Suprapubic skin (tissue), 3 donors: ENCODE measurements at regions not wholly inside any gene's neighbourhood (a gene's known extent, or its start where the extent isn't known, plus 50 kb on each side); places are given as distances from the start of the nearest gene placed in this dataset.
"Not testable (repeated sequence)": the region's sequence is repeated elsewhere in the genome, so short reads cannot be mapped to it uniquely, and the experiment has no call there.

ENCODE experiments used
- POLR2AphosphoS5 ChIP-seq, 3 donors: sonication (generic); formaldehyde crosslinking; IDR thresholded peaks; one replicate each; pipeline ENCODE4 v1.6.1; 2017; ENCODE audit warnings: antibody characterized with exemption in 3 of 3
- TF ChIP-seq, protein P1 (sequence below), 2 donors: fragments of 200-600 bp in 1 of 2; fragments of 450-650 bp in 1 of 2; sonication (generic) in 1 of 2; IDR thresholded peaks; one replicate each; pipeline ENCODE4 v1.5.1; 2016 to 2019; ENCODE audit warnings: antibody characterized with exemption in 2 of 2, mild to moderate bottlenecking in 1 of 2, moderate library complexity in 1 of 2

DNA sequence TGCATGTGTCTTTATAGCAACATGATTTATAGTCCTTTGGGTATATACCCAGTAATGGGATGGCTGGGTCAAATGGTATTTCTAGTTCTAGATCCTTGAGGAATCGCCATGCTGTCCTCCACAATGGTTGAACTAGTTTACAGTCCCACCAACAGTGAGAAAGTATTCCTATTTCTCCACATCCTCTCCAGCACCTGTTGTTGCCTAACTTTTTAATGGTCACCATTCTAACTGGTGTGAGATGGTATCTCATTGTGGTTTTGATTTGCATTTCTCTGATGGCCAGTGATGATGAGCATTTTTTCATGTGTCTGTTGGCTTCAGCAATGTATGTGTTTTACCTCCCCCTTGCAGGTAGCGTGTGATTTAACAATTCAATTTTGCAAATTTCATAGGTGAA, 496.6 kb upstream of the RGS6 start:
- TF ChIP-seq, protein P1, sequence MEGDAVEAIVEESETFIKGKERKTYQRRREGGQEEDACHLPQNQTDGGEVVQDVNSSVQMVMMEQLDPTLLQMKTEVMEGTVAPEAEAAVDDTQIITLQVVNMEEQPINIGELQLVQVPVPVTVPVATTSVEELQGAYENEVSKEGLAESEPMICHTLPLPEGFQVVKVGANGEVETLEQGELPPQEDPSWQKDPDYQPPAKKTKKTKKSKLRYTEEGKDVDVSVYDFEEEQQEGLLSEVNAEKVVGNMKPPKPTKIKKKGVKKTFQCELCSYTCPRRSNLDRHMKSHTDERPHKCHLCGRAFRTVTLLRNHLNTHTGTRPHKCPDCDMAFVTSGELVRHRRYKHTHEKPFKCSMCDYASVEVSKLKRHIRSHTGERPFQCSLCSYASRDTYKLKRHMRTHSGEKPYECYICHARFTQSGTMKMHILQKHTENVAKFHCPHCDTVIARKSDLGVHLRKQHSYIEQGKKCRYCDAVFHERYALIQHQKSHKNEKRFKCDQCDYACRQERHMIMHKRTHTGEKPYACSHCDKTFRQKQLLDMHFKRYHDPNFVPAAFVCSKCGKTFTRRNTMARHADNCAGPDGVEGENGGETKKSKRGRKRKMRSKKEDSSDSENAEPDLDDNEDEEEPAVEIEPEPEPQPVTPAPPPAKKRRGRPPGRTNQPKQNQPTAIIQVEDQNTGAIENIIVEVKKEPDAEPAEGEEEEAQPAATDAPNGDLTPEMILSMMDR (IDR thresholded peaks at IDR 0.05): not testable (repeated sequence)
- TF ChIP-seq POLR2AphosphoS5 (IDR thresholded peaks at IDR 0.05): not testable (repeated sequence)
